ENCODE measurements at regions not wholly inside any gene's neighbourhood (a gene's known extent, or its start where the extent isn't known, plus 50 kb on each side); places are given as distances from the start of the nearest gene placed in this dataset.
A peak's percentile ranks its signal among the peaks of the same experiment; 100 is the strongest.

DNA sequence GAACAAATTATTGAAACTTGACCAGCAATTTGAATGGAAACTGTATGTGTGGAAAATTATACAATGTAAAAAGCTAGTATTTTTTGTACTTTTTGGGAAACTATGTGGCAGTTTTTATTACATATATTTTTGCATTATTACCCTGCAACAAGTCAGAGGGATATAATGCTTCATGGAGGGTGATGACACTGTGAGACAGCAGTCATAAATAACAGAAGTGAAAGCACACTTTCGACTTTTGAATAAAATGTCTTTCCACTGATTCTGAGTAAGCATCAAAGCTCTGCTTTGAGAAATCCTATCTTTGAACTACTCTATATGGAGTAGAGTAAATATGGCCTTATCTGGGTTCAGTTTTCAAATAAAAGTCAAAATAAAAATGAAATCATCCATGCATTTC is 122.6 kb upstream of the PABPC4L start:
- Histone ChIP-seq H3K9me3 (ENCODE audit: insufficient read depth, low read depth, low read length) (peaks cover 3% of the 10 kb centered on the region), H3K4me3 (ENCODE audit: insufficient read depth, low read depth, low read length) (no peak overlapping the region), H3K4me2 (ENCODE audit: low read length) (no peak overlapping the region), H2AFZ (ENCODE audit: low read depth, low read length) (no peak overlapping the region), H3K79me2 (ENCODE audit: insufficient read depth, low read length) (no peaks in the 10 kb centered on the region), H3K4me1 (ENCODE audit: insufficient read depth, low read length) (no peaks in the 10 kb centered on the region), H3K27ac (ENCODE audit: low read depth, low read length) (no peak overlapping the region), H3K36me3 (ENCODE audit: insufficient read depth, low read length) (no peaks in the 10 kb centered on the region), H4K20me1 (ENCODE audit: insufficient read depth, low read length) (no peaks in the 10 kb centered on the region), H3K27me3 (ENCODE audit: insufficient read depth, low read length) (no peaks in the 10 kb centered on the region), H3K9ac (ENCODE audit: low read length) (no peak overlapping the region)
- H3K9me3 Mint-ChIP-seq (ENCODE audit: unreplicated experiment): peaks cover 5% of the 10 kb centered on the region
- peaks cover 3% of the 10 kb centered on the region for H3K36me3 Mint-ChIP-seq (ENCODE audit: low read depth, unreplicated experiment)
- no peaks in the 10 kb centered on the region for H3K27me3 Mint-ChIP-seq (ENCODE audit: low read depth, unreplicated experiment)
- peaks cover 2% of the 10 kb centered on the region for H3K4me1 Mint-ChIP-seq (ENCODE audit: low read depth, unreplicated experiment)
- FAIRE-seq (no peak), DNase-seq (ENCODE audit: low read depth) (no peak)
- no peak overlapping the region for H3K4me3 Mint-ChIP-seq (ENCODE audit: unreplicated experiment)
- no peak overlapping the region for H3K27ac Mint-ChIP-seq (ENCODE audit: unreplicated experiment)
- no peak for TF ChIP-seq EZH2 (IDR thresholded peaks at IDR 0.05; ENCODE audit: insufficient read depth, low read length)
- TF ChIP-seq, protein P1, sequence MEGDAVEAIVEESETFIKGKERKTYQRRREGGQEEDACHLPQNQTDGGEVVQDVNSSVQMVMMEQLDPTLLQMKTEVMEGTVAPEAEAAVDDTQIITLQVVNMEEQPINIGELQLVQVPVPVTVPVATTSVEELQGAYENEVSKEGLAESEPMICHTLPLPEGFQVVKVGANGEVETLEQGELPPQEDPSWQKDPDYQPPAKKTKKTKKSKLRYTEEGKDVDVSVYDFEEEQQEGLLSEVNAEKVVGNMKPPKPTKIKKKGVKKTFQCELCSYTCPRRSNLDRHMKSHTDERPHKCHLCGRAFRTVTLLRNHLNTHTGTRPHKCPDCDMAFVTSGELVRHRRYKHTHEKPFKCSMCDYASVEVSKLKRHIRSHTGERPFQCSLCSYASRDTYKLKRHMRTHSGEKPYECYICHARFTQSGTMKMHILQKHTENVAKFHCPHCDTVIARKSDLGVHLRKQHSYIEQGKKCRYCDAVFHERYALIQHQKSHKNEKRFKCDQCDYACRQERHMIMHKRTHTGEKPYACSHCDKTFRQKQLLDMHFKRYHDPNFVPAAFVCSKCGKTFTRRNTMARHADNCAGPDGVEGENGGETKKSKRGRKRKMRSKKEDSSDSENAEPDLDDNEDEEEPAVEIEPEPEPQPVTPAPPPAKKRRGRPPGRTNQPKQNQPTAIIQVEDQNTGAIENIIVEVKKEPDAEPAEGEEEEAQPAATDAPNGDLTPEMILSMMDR (IDR thresholded peaks at IDR 0.05; ENCODE audit: insufficient read depth, low read depth, low read length): no peak

DNA sequence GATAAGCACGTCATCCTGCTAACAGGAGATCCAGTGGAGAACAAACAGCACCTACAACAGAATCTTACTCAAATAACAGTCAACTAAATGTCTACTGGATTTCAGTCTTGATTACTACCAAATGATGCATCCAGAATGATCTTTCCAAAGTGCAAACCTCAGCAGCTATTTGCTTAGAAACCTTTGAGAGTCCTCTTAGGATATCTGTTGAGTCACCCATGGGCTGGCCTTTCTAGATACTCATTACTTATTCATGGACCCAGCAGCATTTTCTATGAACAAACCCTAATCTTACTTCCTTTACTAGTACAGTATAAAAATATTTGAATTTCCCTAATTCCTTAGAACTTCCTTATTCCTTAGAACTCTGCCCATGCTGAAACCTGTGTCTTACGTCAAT is 118.5 kb upstream of the PABPC4L start:
- Mint-ChIP-seq H3K9me3 (ENCODE audit: unreplicated experiment) (peaks cover 2% of the 10 kb centered on the region), H3K36me3 (ENCODE audit: low read depth, unreplicated experiment) (no peaks in the 10 kb centered on the region), H3K4me1 (ENCODE audit: low read depth, unreplicated experiment) (peaks cover 2% of the 10 kb centered on the region), H3K4me3 (ENCODE audit: unreplicated experiment) (no peak overlapping the region), H3K27ac (ENCODE audit: unreplicated experiment) (no peak overlapping the region), H3K27me3 (ENCODE audit: low read depth, unreplicated experiment) (no peaks in the 10 kb centered on the region)
- Histone ChIP-seq H3K27me3 (ENCODE audit: insufficient read depth, low read length) (no peaks in the 10 kb centered on the region), H3K4me1 (ENCODE audit: insufficient read depth, low read length) (no peaks in the 10 kb centered on the region), H3K4me3 (ENCODE audit: insufficient read depth, low read depth, low read length) (no peak overlapping the region), H3K9me3 (ENCODE audit: insufficient read depth, low read depth, low read length) (no peaks in the 10 kb centered on the region), H2AFZ (ENCODE audit: low read depth, low read length) (no peak overlapping the region), H4K20me1 (ENCODE audit: insufficient read depth, low read length) (no peaks in the 10 kb centered on the region), H3K4me2 (ENCODE audit: low read length) (no peak overlapping the region), H3K79me2 (ENCODE audit: insufficient read depth, low read length) (no peaks in the 10 kb centered on the region), H3K36me3 (ENCODE audit: insufficient read depth, low read length) (no peaks in the 10 kb centered on the region), H3K9ac (ENCODE audit: low read length) (no peak overlapping the region), H3K27ac (ENCODE audit: low read depth, low read length) (no peak overlapping the region)
- DNase-seq (ENCODE audit: low read depth) (peak; percentile 22), FAIRE-seq (no peak)
- TF ChIP-seq EZH2 (IDR thresholded peaks at IDR 0.05; ENCODE audit: insufficient read depth, low read length): no peak
- TF ChIP-seq, protein P1 (IDR thresholded peaks at IDR 0.05; ENCODE audit: insufficient read depth, low read depth, low read length): no peak

DNA sequence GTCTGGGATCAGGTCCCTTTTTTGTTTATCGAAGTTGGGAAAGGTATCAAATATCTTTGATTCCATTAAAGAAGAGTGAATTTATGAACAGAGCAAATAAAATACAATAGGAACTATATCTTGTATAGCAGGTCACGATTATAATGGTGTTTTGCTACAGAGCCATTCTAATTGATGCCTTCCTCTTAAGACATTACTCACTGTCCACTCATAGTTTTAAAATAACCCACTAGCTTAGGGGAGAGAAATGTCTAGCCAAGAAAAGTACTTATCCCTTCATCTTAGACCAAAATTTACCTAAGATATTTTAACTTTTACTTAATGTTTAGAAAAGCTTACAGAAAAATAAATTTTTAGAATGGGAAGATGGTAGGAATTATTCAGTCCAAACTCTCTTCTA is 112.0 kb upstream of the PABPC4L start:
- peak; percentile 39 for DNase-seq (ENCODE audit: low read depth)
- TF ChIP-seq, protein P1 (IDR thresholded peaks at IDR 0.05; ENCODE audit: insufficient read depth, low read depth, low read length): no peak
- FAIRE-seq: no peak
- Histone ChIP-seq H3K4me2 (ENCODE audit: low read length) (no peak overlapping the region), H3K36me3 (ENCODE audit: insufficient read depth, low read length) (no peaks in the 10 kb centered on the region), H3K27me3 (ENCODE audit: insufficient read depth, low read length) (no peaks in the 10 kb centered on the region), H2AFZ (ENCODE audit: low read depth, low read length) (no peak overlapping the region), H3K9ac (ENCODE audit: low read length) (no peak overlapping the region), H3K27ac (ENCODE audit: low read depth, low read length) (no peak overlapping the region), H3K79me2 (ENCODE audit: insufficient read depth, low read length) (no peaks in the 10 kb centered on the region), H3K4me3 (ENCODE audit: insufficient read depth, low read depth, low read length) (no peak overlapping the region), H3K9me3 (ENCODE audit: insufficient read depth, low read depth, low read length) (no peaks in the 10 kb centered on the region), H3K4me1 (ENCODE audit: insufficient read depth, low read length) (no peaks in the 10 kb centered on the region), H4K20me1 (ENCODE audit: insufficient read depth, low read length) (no peaks in the 10 kb centered on the region)
- Mint-ChIP-seq H3K4me3 (ENCODE audit: unreplicated experiment) (no peak overlapping the region), H3K4me1 (ENCODE audit: low read depth, unreplicated experiment) (no peaks in the 10 kb centered on the region), H3K9me3 (ENCODE audit: unreplicated experiment) (peaks cover 2% of the 10 kb centered on the region), H3K27me3 (ENCODE audit: low read depth, unreplicated experiment) (no peaks in the 10 kb centered on the region), H3K27ac (ENCODE audit: unreplicated experiment) (no peak overlapping the region), H3K36me3 (ENCODE audit: low read depth, unreplicated experiment) (no peaks in the 10 kb centered on the region)

All from astrocyte (in vitro differentiated cells and primary cell).